Aorta (tissue), 5 donors: ENCODE measurements at regions not wholly inside any gene's neighbourhood (a gene's known extent, or its start where the extent isn't known, plus 50 kb on each side); places are given as distances from the start of the nearest gene placed in this dataset.

ENCODE experiments used
- ATAC-seq: fragments of 200-7000 bp; cut with Tn5 transposase; one replicate; pipeline ENCODE4 v1.9.1; 2022; ENCODE audit warnings: moderate library complexity; ENCODE audit not compliant: low FRiP score
- DNase-seq, 2 donors: peaks; one replicate each; pipeline ENCODE4 v3.0.0-alpha.2; 2020
- H3K27ac ChIP-seq, 2 donors: one replicate each; pipeline ENCODE4 v1.5.1; 2013; ENCODE audit warnings: low read length in 2 of 2, mild to moderate bottlenecking in 2 of 2, moderate library complexity in 2 of 2, control low read depth in 1 of 2, inconsistent platforms in 1 of 2, low read depth in 1 of 2
- H3K27me3 ChIP-seq, 2 donors: one replicate each; pipeline ENCODE4 v1.6.1; 2013; ENCODE audit warnings: control low read depth in 1 of 2, low read length in 1 of 2, mild to moderate bottlenecking in 1 of 2, moderate library complexity in 1 of 2; ENCODE audit not compliant: insufficient read depth in 2 of 2, control insufficient read depth in 1 of 2
- H3K36me3 ChIP-seq, 2 donors: one replicate each; pipeline ENCODE4 v1.6.1; 2013; ENCODE audit warnings: control low read depth in 1 of 2, low read length in 1 of 2, mild to moderate bottlenecking in 1 of 2; ENCODE audit not compliant: insufficient read depth in 2 of 2, control insufficient read depth in 1 of 2
- H3K4me1 ChIP-seq, 2 donors: one replicate each; pipeline ENCODE4 v1.6.1; 2013; ENCODE audit warnings: low read length in 2 of 2, control low read depth in 1 of 2, mild to moderate bottlenecking in 1 of 2, moderate library complexity in 1 of 2; ENCODE audit not compliant: insufficient read depth in 2 of 2, control insufficient read depth in 1 of 2
- H3K4me3 ChIP-seq, 2 donors: one replicate each; pipeline ENCODE4 v1.5.1; 2013; ENCODE audit warnings: low read length in 2 of 2, control low read depth in 1 of 2, mild to moderate bottlenecking in 1 of 2
- H3K9me3 ChIP-seq: one replicate; pipeline ENCODE4 v1.6.1; 2013; ENCODE audit warnings: mild to moderate bottlenecking, low read length; ENCODE audit not compliant: control insufficient read depth
- WGBS, 2 donors: extraction: QIAGEN DNeasy Blood & Tissue Kit; methylation state at CpG; one replicate each; pipeline ENCODE4 v1.1.7; 2013; 5-methylcytosine and 5-hydroxymethylcytosine counted together
- intact Hi-C, 2 donors: fragments of 100-400 bp; cut with DNase I; formaldehyde crosslinking; loops; one replicate each; pipeline versions ENCODE4 v1.14.2 to v1.15.0; 2022
- donor health status: healthy with polysubstance abuse.
- donor health status: Bipolar disorder and iron deficiency.
- donor health status: DM: no; HTN: no; CAD: no.
- donor health status: DM: no; HTN: no; CAD: no.
- donor health status: DM: yes; HTN: yes; CAD: no.

GRCh38 chr10:111335826-111336225 is 259.0 kb downstream of the ADRA2A start:
- intact Hi-C loops = no loop called here
- Histone ChIP-seq H3K9me3 (peaks cover 5% of the 10 kb centered on the region), H3K27me3 (no peaks in the 10 kb centered on the region), H3K36me3 (no peaks in the 10 kb centered on the region), H3K4me3 (no peak overlapping the region), H3K4me1 (no peaks in the 10 kb centered on the region), H3K27ac (no peak overlapping the region)
- DNase-seq (no peak), ATAC-seq (no peak)
- 59 to 68% methylated on average over 2 of the region's 2 CpGs for WGBS, 2 donors

GRCh38 chr10:111338035-111338434 is 261.2 kb downstream of the ADRA2A start:
- Histone ChIP-seq H3K4me1 (no peaks in the 10 kb centered on the region), H3K27ac (no peak overlapping the region), H3K9me3 (peaks cover 8% of the 10 kb centered on the region), H3K27me3 (no peaks in the 10 kb centered on the region), H3K4me3 (no peak overlapping the region), H3K36me3 (no peaks in the 10 kb centered on the region)
- ATAC-seq = no peak
- no peak for DNase-seq
- WGBS, 2 donors = 86 to 100% methylated on average over 1 of the region's 1 CpG
- intact Hi-C loops = no loop called here

- Histone ChIP-seq H3K27ac (no peak overlapping the region), H3K9me3 (peaks cover 7% of the 10 kb centered on the region), H3K27me3 (no peaks in the 10 kb centered on the region), H3K4me1 (no peaks in the 10 kb centered on the region), H3K36me3 (no peaks in the 10 kb centered on the region), H3K4me3 (no peak overlapping the region)
- DNase-seq (no peak), ATAC-seq (no peak)
- intact Hi-C loops = no loop called here
- WGBS, 2 donors = 80 to 91% methylated on average over 5 of the region's 5 CpGs
These were observed 262.0 kb downstream of the ADRA2A start for GRCh38 chr10:111338805-111339204.

- peaks cover 3% of the 10 kb centered on the region for H3K9me3 ChIP-seq
- intact Hi-C loops = no loop called here
- no peaks in the 10 kb centered on the region for H3K36me3 ChIP-seq
- no peak overlapping the region for H3K4me3 ChIP-seq
- DNase-seq (no peak), ATAC-seq (no peak)
- H3K27ac ChIP-seq = no peak overlapping the region
- no peaks in the 10 kb centered on the region for H3K4me1 ChIP-seq
- WGBS, 2 donors = 40 to 46% methylated on average over 3 of the region's 3 CpGs
- H3K27me3 ChIP-seq = no peaks in the 10 kb centered on the region
These were observed 268.0 kb downstream of the ADRA2A start for GRCh38 chr10:111344804-111345203.

GRCh38 chr10:111347386-111348013 is 270.7 kb downstream of the ADRA2A start:
- WGBS, 2 donors = 83 to 87% methylated on average over 6 of the region's 6 CpGs
- intact Hi-C loops = no loop called here
- H3K36me3 ChIP-seq = no peaks in the 10 kb centered on the region
- no peaks in the 10 kb centered on the region for H3K27me3 ChIP-seq
- no peaks in the 10 kb centered on the region for H3K9me3 ChIP-seq
- H3K27ac ChIP-seq = no peak overlapping the region
- DNase-seq (no peak), ATAC-seq (no peak)
- H3K4me3 ChIP-seq = no peak overlapping the region
- no peaks in the 10 kb centered on the region for H3K4me1 ChIP-seq

GRCh38 chr10:111348076-111348475 is 271.2 kb downstream of the ADRA2A start:
- Histone ChIP-seq H3K4me3 (no peak overlapping the region), H3K36me3 (no peaks in the 10 kb centered on the region), H3K27me3 (no peaks in the 10 kb centered on the region), H3K27ac (no peak overlapping the region), H3K9me3 (no peaks in the 10 kb centered on the region), H3K4me1 (no peaks in the 10 kb centered on the region)
- intact Hi-C loops = no loop called here
- ATAC-seq (no peak), DNase-seq (no peak)
- WGBS, 2 donors = 86 to 89% methylated on average over 4 of the region's 4 CpGs

GRCh38 chr10:111354859-111355258 is 278.0 kb downstream of the ADRA2A start:
- intact Hi-C loops = no loop called here
- H3K4me1 ChIP-seq = no peaks in the 10 kb centered on the region

GRCh38 chr10:111356571-111356970 is 279.7 kb downstream of the ADRA2A start:
- Histone ChIP-seq H3K4me1 (no peaks in the 10 kb centered on the region), H3K9me3 (no peaks in the 10 kb centered on the region), H3K36me3 (no peaks in the 10 kb centered on the region), H3K27me3 (no peaks in the 10 kb centered on the region), H3K27ac (no peak overlapping the region), H3K4me3 (no peak overlapping the region)
- WGBS, 2 donors = 55 to 58% methylated on average over 3 of the region's 3 CpGs
- no peak for DNase-seq
- intact Hi-C loops = no loop called here
- no peak for ATAC-seq

More at GRCh38 chr10:111354859-111355258, 278.0 kb downstream of the ADRA2A start:
- 92 to 95% methylated on average over 1 of the region's 1 CpG for WGBS, 2 donors
- no peaks in the 10 kb centered on the region for H3K9me3 ChIP-seq
- H3K4me3 ChIP-seq = no peak overlapping the region
- H3K36me3 ChIP-seq = no peaks in the 10 kb centered on the region
- H3K27ac ChIP-seq = no peak overlapping the region
- no peaks in the 10 kb centered on the region for H3K27me3 ChIP-seq
- DNase-seq = no peak
- ATAC-seq = no peak

GRCh38 chr10:111357859-111358258 is 281.0 kb downstream of the ADRA2A start:
- Histone ChIP-seq H3K27me3 (no peaks in the 10 kb centered on the region), H3K4me3 (no peak overlapping the region), H3K27ac (no peak overlapping the region), H3K9me3 (no peaks in the 10 kb centered on the region), H3K4me1 (no peaks in the 10 kb centered on the region), H3K36me3 (no peaks in the 10 kb centered on the region)
- ATAC-seq (no peak), DNase-seq (no peak)
- 55 to 61% methylated on average over 1 of the region's 1 CpG for WGBS, 2 donors
- intact Hi-C loops = no loop called here
